ELR (cell line): ENCODE measurements at regions not wholly inside any gene's neighbourhood (a gene's known extent, or its start where the extent isn't known, plus 50 kb on each side); places are given as distances from the start of the nearest gene placed in this dataset.

ENCODE experiments used
- DNase-seq: peaks from one replicate; pipeline ENCODE4 v3.0.0-alpha.2; 2015; ENCODE audit warnings: low read depth

- no peak for DNase-seq
Observed at GRCh38 chr14:87522575-87522974, 470.4 kb downstream of the GALC start.

GRCh38 chr14:87508333-87508732 lies 484.6 kb downstream of the GALC start:
- DNase-seq = no peak

GRCh38 chr14:87503711-87504110 lies 489.3 kb downstream of the GALC start:
- no peak for DNase-seq

- DNase-seq = no peak
Observed at GRCh38 chr14:87497301-87497700, 495.7 kb downstream of the GALC start.

- no peak for DNase-seq
Observed at GRCh38 chr14:87494010-87494409, 499.0 kb downstream of the GALC start.

GRCh38 chr14:87492561-87492960 lies 500.4 kb downstream of the GALC start:
- DNase-seq = no peak

- DNase-seq = no peak
Observed at GRCh38 chr14:87491816-87492215, 501.2 kb downstream of the GALC start.

- no peak for DNase-seq
Observed at GRCh38 chr14:87489196-87489819, 503.7 kb downstream of the GALC start.

GRCh38 chr14:87483271-87484260 lies 509.4 kb downstream of the GALC start:
- DNase-seq = peak; percentile 0

- no peak for DNase-seq
Observed at GRCh38 chr14:87468531-87468930, 524.5 kb downstream of the GALC start.

- no peak for DNase-seq
Observed at GRCh38 chr14:87467578-87467977, 525.4 kb downstream of the GALC start.

GRCh38 chr14:87465770-87466169 lies 527.2 kb downstream of the GALC start:
- no peak for DNase-seq

- DNase-seq = no peak
Observed at GRCh38 chr14:87461704-87462103, 531.3 kb downstream of the GALC start.

- DNase-seq = no peak
Observed at GRCh38 chr14:87457720-87458119, 535.3 kb downstream of the GALC start.

- no peak for DNase-seq
Observed at GRCh38 chr14:87450193-87450592, 542.8 kb downstream of the GALC start.

- DNase-seq = no peak
Observed at GRCh38 chr14:87449016-87449415, 544.0 kb downstream of the GALC start.

- no peak for DNase-seq
Observed at GRCh38 chr14:87443787-87444186, 549.2 kb downstream of the GALC start.

- DNase-seq = no peak
Observed at GRCh38 chr14:87443039-87443438, 549.9 kb downstream of the GALC start.

GRCh38 chr14:87437158-87437557 lies 555.8 kb downstream of the GALC start:
- no peak for DNase-seq

GRCh38 chr14:87434680-87435079 lies 558.3 kb downstream of the GALC start:
- no peak for DNase-seq

GRCh38 chr14:87434011-87434410 lies 559.0 kb downstream of the GALC start:
- no peak for DNase-seq

- no peak for DNase-seq
Observed at GRCh38 chr14:87432698-87433097, 560.3 kb downstream of the GALC start.

- peak; percentile 0 for DNase-seq
Observed at GRCh38 chr14:87430810-87431209, 562.2 kb downstream of the GALC start.
